OCI-LY7 (cell line): ENCODE measurements at regions not wholly inside any gene's neighbourhood (a gene's known extent, or its start where the extent isn't known, plus 50 kb on each side); places are given as distances from the start of the nearest gene placed in this dataset.

ENCODE experiments used
- BruUV-seq: library from RNA; stranded (reverse); fragments of 400-500 nt; replicated peaks from 2 replicates; lab custom pipeline; 2021; lab: Mats Ljungman, UMichigan
- CTCF ChIA-PET: fragments of 300-600 bp; sonication (Branson Sonifier 250); formaldehyde crosslinking; loops from one replicate; lab custom pipeline; 2022; ENCODE audit warnings: antibody characterized with exemption; ENCODE audit not compliant: unreplicated experiment; lab: Charles Lee
- POLR2A ChIA-PET: fragments of 300-600 bp; sonication (Branson Sonifier 250); formaldehyde crosslinking; loops from one replicate; lab custom pipeline; 2022; ENCODE audit warnings: antibody characterized with exemption; lab: Charles Lee
- DNase-seq: peaks from one replicate; pipeline ENCODE4 v3.0.0-alpha.2; 2015; ENCODE audit warnings: low spot score
- H2AFZ ChIP-seq: fragments of 200-600 bp; sonication (generic), shearing (Covaris generic); 2 replicates; pipeline ENCODE4 v1.6.1; 2014; ENCODE audit warnings: mild to moderate bottlenecking, antibody characterized with exemption, low read length, moderate library complexity
- H3K27ac ChIP-seq: fragments of 200-600 bp; sonication (generic); 2 replicates; pipeline ENCODE4 v1.5.1; 2014; ENCODE audit warnings: mixed run types, low read depth, mild to moderate bottlenecking, moderate library complexity, low read length, inconsistent platforms; ENCODE audit not compliant: poor library complexity, severe bottlenecking
- H3K36me3 ChIP-seq: fragments of 200-600 bp; sonication (generic); 2 replicates; pipeline ENCODE4 v1.6.1; 2014; ENCODE audit warnings: mild to moderate bottlenecking, antibody characterized with exemption, low read length, moderate library complexity, mixed read lengths; ENCODE audit not compliant: insufficient read depth
- H3K4me1 ChIP-seq: fragments of 200-600 bp; sonication (generic); 2 replicates; pipeline ENCODE4 v1.5.1; 2014; ENCODE audit warnings: mild to moderate bottlenecking, low read length; ENCODE audit not compliant: insufficient read depth, poor library complexity, severe bottlenecking
- H3K4me2 ChIP-seq: fragments of 200-600 bp; sonication (generic); 2 replicates; pipeline ENCODE4 v1.6.1; 2014; ENCODE audit warnings: mild to moderate bottlenecking, low read length
- H3K4me3 ChIP-seq: fragments of 200-600 bp; sonication (generic); 2 replicates; pipeline ENCODE4 v1.5.1; 2014; ENCODE audit warnings: mild to moderate bottlenecking, low read depth, low read length; ENCODE audit not compliant: poor library complexity, severe bottlenecking
- H3K79me2 ChIP-seq: fragments of 200-600 bp; sonication (generic); 2 replicates; pipeline ENCODE4 v1.6.1; 2016; ENCODE audit warnings: low read depth, mild to moderate bottlenecking, low read length, moderate library complexity, mixed read lengths; ENCODE audit not compliant: insufficient read depth
- H3K9me2 ChIP-seq: fragments of 200-600 bp; sonication (generic); 2 replicates; pipeline ENCODE4 v1.6.1; 2016; ENCODE audit warnings: mild to moderate bottlenecking, low read length, mixed read lengths; ENCODE audit not compliant: insufficient read depth
- H3K9me3 ChIP-seq: fragments of 200-600 bp; sonication (generic); 2 replicates; pipeline ENCODE4 v1.6.1; 2014; ENCODE audit warnings: mild to moderate bottlenecking, mixed run types, low read length, mixed read lengths
- H4K20me1 ChIP-seq: fragments of 200-600 bp; sonication (generic); 2 replicates; pipeline ENCODE4 v1.6.1; 2014; ENCODE audit warnings: mild to moderate bottlenecking, antibody characterized with exemption, low read length, moderate library complexity, mixed read lengths; ENCODE audit not compliant: insufficient read depth
- EZH2phosphoT487 ChIP-seq: fragments of 200-600 bp; sonication (generic); IDR thresholded peaks from 2 replicates; pipeline ENCODE4 v1.6.1; 2018; ENCODE audit warnings: low read depth, borderline replicate concordance, mild to moderate bottlenecking, mixed run types, antibody characterized with exemption, low read length, moderate library complexity, mixed read lengths
- intact Hi-C: fragments of 100-400 bp; cut with micrococcal nuclease; formaldehyde crosslinking; loops from one replicate; pipeline ENCODE4 v1.10.0; 2022; ENCODE audit not compliant: unreplicated experiment
- TF ChIP-seq, protein P1 (sequence below): fragments of 200-600 bp; sonication (generic); conservative IDR thresholded peaks from 2 replicates; pipeline ENCODE4 v1.5.1; 2014; ENCODE audit warnings: mild to moderate bottlenecking, antibody characterized with exemption, low read length, moderate library complexity, mixed read lengths

GRCh38 chr20:48146308-48146707 lies 361.0 kb upstream of the SULF2 start:
- no peak for DNase-seq
- no peak overlapping the region for H3K4me2 ChIP-seq
- ChIA-PET CTCF (no interaction called here), POLR2A (no interaction called here)
- no peaks in the 10 kb centered on the region for H3K4me1 ChIP-seq
- H3K9me2 ChIP-seq, result no peaks in the 10 kb centered on the region
- H4K20me1 ChIP-seq, result no peaks in the 10 kb centered on the region
- no peaks in the 10 kb centered on the region for H3K36me3 ChIP-seq
- H3K27ac ChIP-seq, result no peak overlapping the region
- TF ChIP-seq EZH2phosphoT487, result no peak
- TF ChIP-seq, protein P1, sequence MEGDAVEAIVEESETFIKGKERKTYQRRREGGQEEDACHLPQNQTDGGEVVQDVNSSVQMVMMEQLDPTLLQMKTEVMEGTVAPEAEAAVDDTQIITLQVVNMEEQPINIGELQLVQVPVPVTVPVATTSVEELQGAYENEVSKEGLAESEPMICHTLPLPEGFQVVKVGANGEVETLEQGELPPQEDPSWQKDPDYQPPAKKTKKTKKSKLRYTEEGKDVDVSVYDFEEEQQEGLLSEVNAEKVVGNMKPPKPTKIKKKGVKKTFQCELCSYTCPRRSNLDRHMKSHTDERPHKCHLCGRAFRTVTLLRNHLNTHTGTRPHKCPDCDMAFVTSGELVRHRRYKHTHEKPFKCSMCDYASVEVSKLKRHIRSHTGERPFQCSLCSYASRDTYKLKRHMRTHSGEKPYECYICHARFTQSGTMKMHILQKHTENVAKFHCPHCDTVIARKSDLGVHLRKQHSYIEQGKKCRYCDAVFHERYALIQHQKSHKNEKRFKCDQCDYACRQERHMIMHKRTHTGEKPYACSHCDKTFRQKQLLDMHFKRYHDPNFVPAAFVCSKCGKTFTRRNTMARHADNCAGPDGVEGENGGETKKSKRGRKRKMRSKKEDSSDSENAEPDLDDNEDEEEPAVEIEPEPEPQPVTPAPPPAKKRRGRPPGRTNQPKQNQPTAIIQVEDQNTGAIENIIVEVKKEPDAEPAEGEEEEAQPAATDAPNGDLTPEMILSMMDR, result no peak
- no TSS peak for BruUV-seq
- no peak overlapping the region for H3K4me3 ChIP-seq
- 0 out of 2 replicates have a peak, but pooled peaks cover 5% of the 10 kb centered on the region for H3K9me3 ChIP-seq
- H2AFZ ChIP-seq, result no peak overlapping the region
- intact Hi-C loops, result no loop called here
- no peaks in the 10 kb centered on the region for H3K79me2 ChIP-seq

- no peak for DNase-seq
- Histone ChIP-seq H4K20me1 (no peaks in the 10 kb centered on the region), H3K4me2 (no peak overlapping the region), H3K9me3 (0 out of 2 replicates have a peak, but pooled peaks cover 9% of the 10 kb centered on the region), H3K27ac (no peak overlapping the region), H3K4me1 (no peaks in the 10 kb centered on the region), H2AFZ (no peak overlapping the region), H3K36me3 (no peaks in the 10 kb centered on the region), H3K79me2 (no peaks in the 10 kb centered on the region), H3K4me3 (no peak overlapping the region), H3K9me2 (no peaks in the 10 kb centered on the region)
- CTCF ChIA-PET, result no interaction called here
- no peak for TF ChIP-seq EZH2phosphoT487
- TF ChIP-seq, protein P1, result no peak
- BruUV-seq, result no TSS peak
- POLR2A ChIA-PET, result no interaction called here
- intact Hi-C loops, result no loop called here
Observed at GRCh38 chr20:48143435-48144081, 358.3 kb upstream of the SULF2 start.

DNA sequence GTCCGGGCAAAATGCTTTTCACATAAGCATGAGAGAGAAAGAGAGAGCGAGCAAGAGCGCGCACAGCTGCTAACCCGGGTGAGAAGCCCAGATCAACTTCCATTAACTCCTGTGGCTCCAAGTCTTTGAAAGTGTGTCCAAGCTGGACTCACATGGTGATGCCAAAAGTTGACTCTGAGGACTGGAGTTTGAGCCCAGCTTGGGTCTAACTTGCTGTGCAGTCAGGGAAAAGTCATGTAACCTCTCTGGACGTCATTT lies 357.2 kb upstream of the SULF2 start:
- ChIA-PET POLR2A (no interaction called here), CTCF (no interaction called here)
- no peaks in the 10 kb centered on the region for H3K79me2 ChIP-seq
- BruUV-seq, result no TSS peak
- H3K4me1 ChIP-seq, result no peaks in the 10 kb centered on the region
- no peaks in the 10 kb centered on the region for H3K9me2 ChIP-seq
- H3K9me3 ChIP-seq, result 0 out of 2 replicates have a peak, but pooled peaks cover 9% of the 10 kb centered on the region
- intact Hi-C loops, result no loop called here
- TF ChIP-seq, protein P1, result no peak
- TF ChIP-seq EZH2phosphoT487, result no peak
- no peak overlapping the region for H3K27ac ChIP-seq
- DNase-seq, result no peak
- no peak overlapping the region for H2AFZ ChIP-seq
- no peaks in the 10 kb centered on the region for H4K20me1 ChIP-seq
- H3K36me3 ChIP-seq, result no peaks in the 10 kb centered on the region
- H3K4me2 ChIP-seq, result no peak overlapping the region
- H3K4me3 ChIP-seq, result no peak overlapping the region
